Ovary (tissue), 3 donors: ENCODE measurements at regions not wholly inside any gene's neighbourhood (a gene's known extent, or its start where the extent isn't known, plus 50 kb on each side); places are given as distances from the start of the nearest gene placed in this dataset.

Experiments
- CTCF ChIP-seq, 3 donors: fragments of 450-650 bp in 2 of 3; fragments of 200-600 bp in 1 of 3; IDR thresholded peaks; one replicate each; pipeline versions ENCODE4 v1.5.1 to v1.8.0; 2016 to 2022; ENCODE audit warnings: antibody characterized with exemption in 3 of 3, mild to moderate bottlenecking in 1 of 3
- EP300 ChIP-seq: sonication (generic); formaldehyde crosslinking; IDR thresholded peaks from one replicate; pipeline ENCODE4 v1.6.1; 2017; ENCODE audit warnings: antibody characterized with exemption
- POLR2A ChIP-seq: fragments of 450-650 bp; IDR thresholded peaks from one replicate; pipeline ENCODE4 v1.6.1; 2017; ENCODE audit warnings: antibody characterized with exemption, mild to moderate bottlenecking, moderate library complexity
- donor health status: DM: no; HTN: no; CAD: no.

GRCh38 chr3:69613286-69613685, 126.0 kb upstream of the MITF start:
- TF ChIP-seq CTCF (IDR thresholded peaks at IDR 0.05) (no peak), EP300 (no peak), POLR2A (no peak)
